ENCODE measurements at regions not wholly inside any gene's neighbourhood (a gene's known extent, or its start where the extent isn't known, plus 50 kb on each side); places are given as distances from the start of the nearest gene placed in this dataset.

GRCh38 chr6:164870164-164870563, 439.2 kb downstream of the C6orf118 start:
- Histone ChIP-seq H3K9me3 (ENCODE audit: insufficient read depth, low read length) (no peaks in the 10 kb centered on the region), H3K27ac (ENCODE audit: low read depth, low read length) (no peak overlapping the region), H3F3A (ENCODE audit: insufficient read depth) (no peaks in the 10 kb centered on the region), H3K36me3 (ENCODE audit: low read length) (no peaks in the 10 kb centered on the region), H2AFZ (ENCODE audit: low read depth, low read length, severe bottlenecking) (no peak overlapping the region), H3K27me3 (ENCODE audit: low read length) (no peaks in the 10 kb centered on the region), H3K79me2 (ENCODE audit: insufficient read depth, low read length) (no peaks in the 10 kb centered on the region), H4K20me1 (ENCODE audit: low read depth, low read length) (no peaks in the 10 kb centered on the region), H3K4me3 (ENCODE audit: insufficient read depth, low read length, poor library complexity, severe bottlenecking) (no peak overlapping the region), H3K9ac (ENCODE audit: low read length) (no peak overlapping the region), H3K4me2 (ENCODE audit: low read depth, low read length, poor library complexity, severe bottlenecking) (no peak overlapping the region), H3K9me2 (replicated peaks; ENCODE audit: insufficient read depth, low read length) (no peaks in the 10 kb centered on the region)
- no peak for TF ChIP-seq EZH2phosphoT487 (conservative IDR thresholded peaks at IDR 0.05; ENCODE audit: low read length)
- TF ChIP-seq, protein P1, sequence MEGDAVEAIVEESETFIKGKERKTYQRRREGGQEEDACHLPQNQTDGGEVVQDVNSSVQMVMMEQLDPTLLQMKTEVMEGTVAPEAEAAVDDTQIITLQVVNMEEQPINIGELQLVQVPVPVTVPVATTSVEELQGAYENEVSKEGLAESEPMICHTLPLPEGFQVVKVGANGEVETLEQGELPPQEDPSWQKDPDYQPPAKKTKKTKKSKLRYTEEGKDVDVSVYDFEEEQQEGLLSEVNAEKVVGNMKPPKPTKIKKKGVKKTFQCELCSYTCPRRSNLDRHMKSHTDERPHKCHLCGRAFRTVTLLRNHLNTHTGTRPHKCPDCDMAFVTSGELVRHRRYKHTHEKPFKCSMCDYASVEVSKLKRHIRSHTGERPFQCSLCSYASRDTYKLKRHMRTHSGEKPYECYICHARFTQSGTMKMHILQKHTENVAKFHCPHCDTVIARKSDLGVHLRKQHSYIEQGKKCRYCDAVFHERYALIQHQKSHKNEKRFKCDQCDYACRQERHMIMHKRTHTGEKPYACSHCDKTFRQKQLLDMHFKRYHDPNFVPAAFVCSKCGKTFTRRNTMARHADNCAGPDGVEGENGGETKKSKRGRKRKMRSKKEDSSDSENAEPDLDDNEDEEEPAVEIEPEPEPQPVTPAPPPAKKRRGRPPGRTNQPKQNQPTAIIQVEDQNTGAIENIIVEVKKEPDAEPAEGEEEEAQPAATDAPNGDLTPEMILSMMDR (IDR thresholded peaks at IDR 0.05; ENCODE audit: insufficient read depth, low read length, poor library complexity, severe bottlenecking): no peak

DNA sequence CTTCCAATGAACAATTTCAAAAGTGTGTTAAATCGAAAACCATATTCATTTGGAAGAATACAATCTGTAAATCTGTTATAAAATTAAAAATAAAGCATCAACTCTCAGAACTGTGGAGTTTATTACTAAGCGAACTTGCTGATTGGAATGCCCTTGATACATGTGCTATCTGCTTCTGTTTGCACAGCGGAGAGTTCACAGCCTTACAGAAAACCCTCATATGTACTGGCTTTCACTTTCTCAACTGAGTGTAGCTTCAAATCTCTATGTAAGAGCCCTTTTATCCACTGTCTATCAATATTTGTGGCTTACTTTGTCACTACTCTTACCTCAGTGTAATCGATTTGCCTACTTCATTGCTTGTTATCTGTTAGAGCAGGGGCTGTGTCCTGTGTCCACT, 447.4 kb downstream of the C6orf118 start:
- H3K4me2 ChIP-seq (ENCODE audit: low read depth, low read length, poor library complexity, severe bottlenecking): no peak overlapping the region
- H3K9me3 ChIP-seq (ENCODE audit: insufficient read depth, low read length): no peaks in the 10 kb centered on the region
- no peaks in the 10 kb centered on the region for H4K20me1 ChIP-seq (ENCODE audit: low read depth, low read length)
- H2AFZ ChIP-seq (ENCODE audit: low read depth, low read length, severe bottlenecking): no peak overlapping the region
- no peaks in the 10 kb centered on the region for H3K27me3 ChIP-seq (ENCODE audit: low read length)
- H3K9ac ChIP-seq (ENCODE audit: low read length): no peak overlapping the region
- TF ChIP-seq, protein P1 (IDR thresholded peaks at IDR 0.05; ENCODE audit: insufficient read depth, low read length, poor library complexity, severe bottlenecking): no peak
- no peak for TF ChIP-seq EZH2phosphoT487 (conservative IDR thresholded peaks at IDR 0.05; ENCODE audit: low read length)
- no peak overlapping the region for H3K27ac ChIP-seq (ENCODE audit: low read depth, low read length)
- H3K9me2 ChIP-seq (replicated peaks; ENCODE audit: insufficient read depth, low read length): no peaks in the 10 kb centered on the region
- H3K79me2 ChIP-seq (ENCODE audit: insufficient read depth, low read length): no peaks in the 10 kb centered on the region
- no peaks in the 10 kb centered on the region for H3K36me3 ChIP-seq (ENCODE audit: low read length)
- H3K4me3 ChIP-seq (ENCODE audit: insufficient read depth, low read length, poor library complexity, severe bottlenecking): no peak overlapping the region
- no peaks in the 10 kb centered on the region for H3F3A ChIP-seq (ENCODE audit: insufficient read depth)

DNA sequence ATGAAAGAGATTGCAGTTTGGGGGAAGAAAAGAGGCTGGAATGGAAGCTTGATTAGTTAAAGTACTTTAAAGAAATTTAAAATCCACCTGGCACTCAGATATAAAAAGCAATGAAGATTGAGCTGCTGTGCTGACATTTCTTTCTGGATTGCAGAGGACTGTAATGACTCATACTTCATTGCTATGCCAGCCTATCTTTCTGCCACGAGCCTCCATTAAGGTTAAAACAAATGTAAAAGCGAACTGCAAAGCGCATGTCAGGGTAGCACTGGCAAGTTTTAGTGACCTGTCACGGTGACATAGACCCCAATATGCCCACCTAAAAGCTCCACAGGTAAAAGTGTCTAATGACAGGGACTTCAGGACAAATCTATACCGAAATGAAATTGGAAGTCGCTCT, 449.6 kb downstream of the C6orf118 start:
- Histone ChIP-seq H3K27ac (ENCODE audit: low read depth, low read length) (no peak overlapping the region), H2AFZ (ENCODE audit: low read depth, low read length, severe bottlenecking) (no peak overlapping the region), H3K9ac (ENCODE audit: low read length) (no peak overlapping the region), H3K9me3 (ENCODE audit: insufficient read depth, low read length) (no peaks in the 10 kb centered on the region), H3K36me3 (ENCODE audit: low read length) (no peaks in the 10 kb centered on the region), H3K79me2 (ENCODE audit: insufficient read depth, low read length) (no peaks in the 10 kb centered on the region), H3K27me3 (ENCODE audit: low read length) (no peaks in the 10 kb centered on the region), H3K4me2 (ENCODE audit: low read depth, low read length, poor library complexity, severe bottlenecking) (no peak overlapping the region), H3K9me2 (replicated peaks; ENCODE audit: insufficient read depth, low read length) (no peaks in the 10 kb centered on the region), H3K4me3 (ENCODE audit: insufficient read depth, low read length, poor library complexity, severe bottlenecking) (no peak overlapping the region), H3F3A (ENCODE audit: insufficient read depth) (no peaks in the 10 kb centered on the region), H4K20me1 (ENCODE audit: low read depth, low read length) (no peaks in the 10 kb centered on the region)
- TF ChIP-seq, protein P1 (IDR thresholded peaks at IDR 0.05; ENCODE audit: insufficient read depth, low read length, poor library complexity, severe bottlenecking): no peak
- TF ChIP-seq EZH2phosphoT487 (conservative IDR thresholded peaks at IDR 0.05; ENCODE audit: low read length): no peak
